Cerebellar nuclear complex (tissue), 1 donor: ENCODE measurements at regions not wholly inside any gene's neighbourhood (a gene's known extent, or its start where the extent isn't known, plus 50 kb on each side); places are given as distances from the start of the nearest gene placed in this dataset.
"Not testable (repeated sequence)": the region's sequence is repeated elsewhere in the genome, so short reads cannot be mapped to it uniquely, and the experiment has no call there.

Source experiments
- DNase-seq, 2 experiments: peaks; one replicate each; lab custom pipeline; 2025; lab: John Stamatoyannopoulos, UW

GRCh38 chr2:122710049-122710448 lies 954.6 kb downstream of the TSN start:
- DNase-seq: no peak

GRCh38 chr2:122713800-122714199 lies 958.3 kb downstream of the TSN start:
- DNase-seq: no peak

- DNase-seq: not testable (repeated sequence)
These were observed 965.4 kb downstream of the TSN start for GRCh38 chr2:122720822-122721221.

GRCh38 chr2:122734766-122735424 lies 979.4 kb downstream of the TSN start:
- no peak for DNase-seq

- DNase-seq: no peak
These were observed 980.8 kb downstream of the TSN start for GRCh38 chr2:122736279-122736678.

- DNase-seq: no peak
These were observed 982.1 kb downstream of the TSN start for GRCh38 chr2:122737429-122738077.

- DNase-seq: no peak
These were observed 984.5 kb downstream of the TSN start for GRCh38 chr2:122739732-122740593.

- no peak for DNase-seq
These were observed 985.1 kb downstream of the TSN start for GRCh38 chr2:122740594-122740948.

- DNase-seq: no peak
These were observed 986.0 kb downstream of the TSN start for GRCh38 chr2:122741403-122741802.

GRCh38 chr2:122743021-122743675 lies 987.7 kb downstream of the TSN start:
- no peak for DNase-seq

- no peak for DNase-seq
These were observed 990.2 kb downstream of the TSN start for GRCh38 chr2:122745603-122746002.

- DNase-seq: no peak
These were observed 992.2 kb downstream of the TSN start for GRCh38 chr2:122747670-122748069.

- DNase-seq: no peak
These were observed 993.1 kb downstream of the TSN start for GRCh38 chr2:122748552-122749011.

- no peak for DNase-seq
These were observed 994.0 kb downstream of the TSN start for GRCh38 chr2:122749405-122749804.

GRCh38 chr2:122750095-122750494 lies 994.6 kb downstream of the TSN start:
- DNase-seq: no peak

GRCh38 chr2:122750808-122751207 lies 995.4 kb downstream of the TSN start:
- DNase-seq: no peak

GRCh38 chr2:122753336-122753735 lies 997.9 kb downstream of the TSN start:
- no peak for DNase-seq

- DNase-seq: no peak
These were observed 999.1 kb downstream of the TSN start for GRCh38 chr2:122754561-122754960.

- DNase-seq: no peak
These were observed 999.9 kb downstream of the TSN start for GRCh38 chr2:122755281-122755780.

- DNase-seq: no peak
These were observed 1003.5 kb downstream of the TSN start for GRCh38 chr2:122758967-122759366.

GRCh38 chr2:122764014-122764413 lies 1008.6 kb downstream of the TSN start:
- no peak for DNase-seq

GRCh38 chr2:122780251-122780650 lies 1024.8 kb downstream of the TSN start:
- no peak for DNase-seq
